Caco-2 (cell line): ENCODE measurements at regions not wholly inside any gene's neighbourhood (a gene's known extent, or its start where the extent isn't known, plus 50 kb on each side); places are given as distances from the start of the nearest gene placed in this dataset.

ENCODE experiments used
- BruUV-seq: library from RNA; stranded (reverse); fragments of 400-500 nt; replicated peaks from 2 replicates; lab custom pipeline; 2021; lab: Mats Ljungman, UMichigan
- CTCF ChIA-PET: fragments of 300-600 bp; sonication (Branson Sonifier 250); formaldehyde crosslinking; loops from one replicate; lab custom pipeline; 2022; ENCODE audit warnings: antibody characterized with exemption; lab: Charles Lee
- POLR2A ChIA-PET: fragments of 300-600 bp; sonication (Branson Sonifier 250); formaldehyde crosslinking; loops from one replicate; lab custom pipeline; 2022; ENCODE audit warnings: antibody characterized with exemption; lab: Charles Lee
- DNase-seq, 2 experiments: peaks; one replicate each; pipeline versions ENCODE4 v3.0.0 to v3.0.0-alpha.2; 2020 to 2022
- H3K27me3 ChIP-seq: replicated peaks from 2 replicates; pipeline ENCODE4 v1.6.0; 2011; ENCODE audit warnings: low read length; ENCODE audit not compliant: control insufficient read depth, insufficient read depth
- H3K36me3 ChIP-seq: 2 replicates; pipeline ENCODE4 v1.5.1; 2011; ENCODE audit warnings: low read length; ENCODE audit not compliant: control insufficient read depth, insufficient read depth
- H3K4me1 ChIP-seq: fragments of 250-450 bp; sonication (Bioruptor Pico); 2 replicates; pipeline ENCODE4 v1.5.1; 2020; ENCODE audit warnings: mild to moderate bottlenecking
- H3K4me3 ChIP-seq: 2 replicates; pipeline ENCODE4 v1.5.1; 2011; ENCODE audit warnings: low read depth, mild to moderate bottlenecking, control low read depth, low read length
- H3K9me3 ChIP-seq: fragments of 250-450 bp; sonication (Bioruptor Pico); 2 replicates; pipeline ENCODE4 v1.5.1; 2020; ENCODE audit warnings: mild to moderate bottlenecking, moderate library complexity
- H3K27ac Mint-ChIP-seq: one replicate; pipeline ENCODE4 v1.8.0; 2022; ENCODE audit warnings: mixed read lengths; ENCODE audit not compliant: unreplicated experiment
- H3K27me3 Mint-ChIP-seq: one replicate; pipeline ENCODE4 v1.8.0; 2022; ENCODE audit warnings: mixed read lengths; ENCODE audit not compliant: insufficient read depth, unreplicated experiment
- H3K36me3 Mint-ChIP-seq: one replicate; pipeline ENCODE4 v1.8.0; 2022; ENCODE audit warnings: mild to moderate bottlenecking, mixed read lengths; ENCODE audit not compliant: insufficient read depth, unreplicated experiment
- H3K4me1 Mint-ChIP-seq: one replicate; pipeline ENCODE4 v1.8.0; 2022; ENCODE audit warnings: low read depth, mixed read lengths; ENCODE audit not compliant: unreplicated experiment
- H3K4me3 Mint-ChIP-seq: one replicate; pipeline ENCODE4 v1.8.0; 2022; ENCODE audit warnings: mild to moderate bottlenecking, moderate library complexity, mixed read lengths; ENCODE audit not compliant: unreplicated experiment
- H3K9me3 Mint-ChIP-seq: one replicate; pipeline ENCODE4 v1.8.0; 2022; ENCODE audit warnings: mixed read lengths; ENCODE audit not compliant: unreplicated experiment
- CTCF ChIP-seq, 2 experiments: fragments of 200-600 bp in 1 of 2; IDR thresholded peaks; 1 replicate in 1 of 2; 2 replicates in 1 of 2; pipeline versions ENCODE4 v1.5.1 to v1.8.0; 2011 to 2022; ENCODE audit warnings: antibody characterized with exemption in 1 of 2, control low read depth in 1 of 2, inconsistent platforms in 1 of 2, low read depth in 1 of 2, low read length in 1 of 2, mild to moderate bottlenecking in 1 of 2, moderate library complexity in 1 of 2; ENCODE audit not compliant: insufficient read depth in 1 of 2, severe bottlenecking in 1 of 2, unreplicated experiment in 1 of 2
- intact Hi-C: fragments of 100-400 bp; cut with micrococcal nuclease; formaldehyde crosslinking; loops from one replicate; pipeline ENCODE4 v1.10.0; 2022; ENCODE audit not compliant: unreplicated experiment

- Histone ChIP-seq H3K4me1 (no peaks in the 10 kb centered on the region), H3K36me3 (no peaks in the 10 kb centered on the region), H3K4me3 (no peak overlapping the region), H3K27me3 (no peaks in the 10 kb centered on the region), H3K9me3 (no peaks in the 10 kb centered on the region)
- no TSS peak for BruUV-seq
- no peak for TF ChIP-seq CTCF (IDR thresholded peaks at IDR 0.05; ENCODE audit: insufficient read depth in 1 of 2, low read depth in 1 of 2, low read length in 1 of 2, severe bottlenecking in 1 of 2, unreplicated experiment in 1 of 2)
- H3K4me1 Mint-ChIP-seq = no peaks in the 10 kb centered on the region
- H3K36me3 Mint-ChIP-seq = no peaks in the 10 kb centered on the region
- ChIA-PET CTCF (no interaction called here), POLR2A (no interaction called here)
- H3K9me3 Mint-ChIP-seq = no peaks in the 10 kb centered on the region
- H3K27me3 Mint-ChIP-seq = peaks cover 7% of the 10 kb centered on the region
- DNase-seq = no peak
- intact Hi-C loops = no loop called here
- H3K27ac Mint-ChIP-seq = no peak overlapping the region
- no peak overlapping the region for H3K4me3 Mint-ChIP-seq
Observed at GRCh38 chr4:138455097-138455496, 212.9 kb upstream of the SLC7A11 start.

GRCh38 chr4:138452826-138453225, 210.7 kb upstream of the SLC7A11 start:
- no peaks in the 10 kb centered on the region for H3K36me3 ChIP-seq
- H3K9me3 Mint-ChIP-seq = no peaks in the 10 kb centered on the region
- ChIA-PET POLR2A (no interaction called here), CTCF (no interaction called here)
- TF ChIP-seq CTCF (IDR thresholded peaks at IDR 0.05; ENCODE audit: insufficient read depth in 1 of 2, low read depth in 1 of 2, low read length in 1 of 2, severe bottlenecking in 1 of 2, unreplicated experiment in 1 of 2) = no peak
- H3K27me3 ChIP-seq = no peaks in the 10 kb centered on the region
- no peaks in the 10 kb centered on the region for H3K9me3 ChIP-seq
- H3K27me3 Mint-ChIP-seq = peaks cover 3% of the 10 kb centered on the region
- no peaks in the 10 kb centered on the region for H3K4me1 ChIP-seq
- H3K27ac Mint-ChIP-seq = no peak overlapping the region
- no TSS peak for BruUV-seq
- no peaks in the 10 kb centered on the region for H3K36me3 Mint-ChIP-seq
- H3K4me1 Mint-ChIP-seq = no peaks in the 10 kb centered on the region
- intact Hi-C loops = no loop called here
- no peak for DNase-seq
- H3K4me3 Mint-ChIP-seq = no peak overlapping the region
- no peak overlapping the region for H3K4me3 ChIP-seq

GRCh38 chr4:138451276-138451663, 209.1 kb upstream of the SLC7A11 start:
- Mint-ChIP-seq H3K36me3 (no peaks in the 10 kb centered on the region), H3K4me3 (no peak overlapping the region), H3K9me3 (no peaks in the 10 kb centered on the region), H3K4me1 (no peaks in the 10 kb centered on the region), H3K27ac (no peak overlapping the region), H3K27me3 (no peaks in the 10 kb centered on the region)
- CTCF ChIA-PET = no interaction called here
- TF ChIP-seq CTCF (IDR thresholded peaks at IDR 0.05; ENCODE audit: insufficient read depth in 1 of 2, low read depth in 1 of 2, low read length in 1 of 2, severe bottlenecking in 1 of 2, unreplicated experiment in 1 of 2) = no peak
- Histone ChIP-seq H3K4me1 (no peaks in the 10 kb centered on the region), H3K27me3 (no peaks in the 10 kb centered on the region), H3K36me3 (no peaks in the 10 kb centered on the region), H3K4me3 (no peak overlapping the region), H3K9me3 (no peaks in the 10 kb centered on the region)
- no TSS peak for BruUV-seq
- no peak for DNase-seq
- POLR2A ChIA-PET = no interaction called here
- intact Hi-C loops = no loop called here
